GM19351 (cell line): ENCODE measurements at regions not wholly inside any gene's neighbourhood (a gene's known extent, or its start where the extent isn't known, plus 50 kb on each side); places are given as distances from the start of the nearest gene placed in this dataset.

Source experiments
- ATAC-seq: cut with Tn5 transposase; IDR thresholded peaks from one replicate; pipeline ENCODE4 v1.9.1; 2021; ENCODE audit warnings: mild to moderate bottlenecking, moderate library complexity; ENCODE audit not compliant: unreplicated experiment

DNA sequence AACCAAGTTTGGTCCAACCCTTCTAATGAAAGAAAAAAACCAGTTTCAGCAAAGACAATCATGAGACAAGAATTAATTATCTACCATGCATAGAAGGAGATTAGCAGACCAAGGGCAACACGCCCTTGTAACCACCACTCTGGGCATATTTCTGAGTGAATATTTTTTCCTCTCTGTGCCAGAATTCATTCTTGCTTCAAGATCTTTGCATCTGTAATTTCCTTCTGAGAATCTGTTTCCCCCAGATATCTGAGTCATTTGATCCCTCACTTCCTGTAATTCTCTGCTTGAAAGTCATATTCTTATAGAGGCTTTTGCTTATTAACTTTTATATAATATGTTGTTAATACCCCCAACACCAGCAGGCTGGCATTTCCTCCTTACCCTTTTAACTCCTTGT is 243.7 kb downstream of the SLC16A7 start:
- ATAC-seq = no peak

- no peak for ATAC-seq
Measured at GRCh38 chr12:59843260-59843843, 247.5 kb downstream of the SLC16A7 start.

GRCh38 chr12:59844750-59845149 is 248.9 kb downstream of the SLC16A7 start:
- no peak for ATAC-seq

DNA sequence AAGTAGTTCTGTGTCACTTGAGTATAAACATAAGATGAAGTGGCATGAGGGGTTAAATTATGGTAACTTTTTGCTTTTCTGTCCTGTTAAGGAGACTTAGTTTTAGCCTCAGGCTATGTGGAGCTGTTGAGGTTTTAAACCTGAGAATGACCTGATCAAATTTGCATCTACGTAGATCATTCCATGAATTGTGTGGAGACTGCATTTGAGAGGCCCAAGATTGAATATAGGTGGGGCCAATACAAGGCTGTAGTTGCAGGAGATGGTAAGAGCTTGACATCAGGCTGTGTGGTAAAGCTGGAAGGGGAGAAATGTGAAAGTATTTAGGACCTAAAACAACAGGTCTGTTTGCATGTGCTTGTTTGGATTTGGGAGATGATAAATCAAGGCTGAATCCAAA is 249.5 kb downstream of the SLC16A7 start:
- no peak for ATAC-seq

DNA sequence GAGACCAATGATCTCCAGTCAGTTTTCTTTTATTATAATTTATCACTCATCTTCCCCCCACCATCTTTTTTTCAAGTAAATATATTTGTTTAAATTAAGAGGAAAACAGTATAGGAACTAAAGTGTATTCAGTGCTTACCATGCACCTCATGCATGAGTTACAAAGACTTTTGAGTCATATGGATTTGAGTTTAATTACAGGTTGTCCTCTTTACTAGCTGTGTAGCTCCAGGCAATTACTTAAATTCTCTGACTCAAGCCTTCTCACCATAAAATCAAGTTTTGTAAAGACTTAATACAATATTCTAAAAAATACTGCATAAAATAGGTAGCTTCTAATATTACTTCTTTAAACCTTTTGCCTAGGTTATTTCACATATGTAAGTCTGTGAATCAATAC is 251.3 kb downstream of the SLC16A7 start:
- ATAC-seq = no peak

GRCh38 chr12:59850268-59850667 is 254.4 kb downstream of the SLC16A7 start:
- ATAC-seq = no peak

- no peak for ATAC-seq
Measured at GRCh38 chr12:59858508-59859170, 262.8 kb downstream of the SLC16A7 start.

DNA sequence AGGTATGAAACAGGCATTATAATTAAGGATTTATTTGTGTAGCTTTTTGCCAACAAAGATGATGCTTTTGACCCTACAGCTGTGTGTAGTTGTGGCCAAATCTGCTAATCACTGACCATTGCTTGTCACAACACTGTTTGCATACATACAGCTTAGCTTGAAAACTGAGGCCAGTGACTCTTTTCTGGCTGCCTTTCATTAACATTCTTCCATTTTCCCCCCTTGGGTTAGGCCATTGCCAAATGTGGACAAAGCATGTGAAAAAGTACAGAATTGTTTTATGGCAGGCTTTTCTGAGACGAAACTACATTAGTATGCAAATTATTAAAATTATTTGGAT is 263.3 kb downstream of the SLC16A7 start:
- no peak for ATAC-seq

DNA sequence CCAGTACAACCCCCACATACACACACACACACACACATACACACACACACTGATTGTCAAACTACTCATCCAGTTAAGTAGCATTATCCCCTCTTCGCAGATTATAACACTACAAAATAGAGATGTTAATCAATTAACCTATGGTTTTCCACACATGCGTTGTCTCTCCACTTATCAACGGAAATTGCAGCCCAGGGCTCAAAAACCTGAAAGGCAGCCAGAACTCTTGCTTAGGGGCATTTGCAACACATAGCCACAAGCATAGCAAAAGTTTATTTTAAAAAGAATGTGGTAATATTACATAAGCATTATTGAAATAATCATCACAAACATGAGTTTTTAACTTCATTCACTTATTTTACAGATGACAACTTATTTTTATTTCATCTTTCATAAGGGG is 265.8 kb downstream of the SLC16A7 start:
- ATAC-seq = no peak

DNA sequence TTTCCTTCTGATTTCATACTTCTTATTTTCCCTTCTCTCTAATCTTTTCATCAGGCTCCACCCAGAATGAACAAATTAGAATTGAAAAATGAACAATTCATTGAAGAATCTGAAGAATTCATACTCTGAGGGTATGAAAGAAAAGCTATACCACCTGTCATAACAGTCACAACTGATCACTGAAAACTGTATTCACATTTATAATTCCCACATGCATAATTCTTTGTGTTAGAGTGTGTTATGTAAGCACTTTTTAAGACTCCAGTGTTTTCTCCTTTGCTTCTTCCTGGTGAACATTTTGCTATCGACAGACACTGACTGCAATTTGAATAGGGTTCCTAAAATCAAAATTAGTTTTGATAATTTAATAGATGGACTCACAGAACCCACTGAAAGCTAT is 271.2 kb downstream of the SLC16A7 start:
- no peak for ATAC-seq

GRCh38 chr12:59867689-59868088 is 271.9 kb downstream of the SLC16A7 start:
- ATAC-seq = no peak

GRCh38 chr12:59871779-59872178 is 275.9 kb downstream of the SLC16A7 start:
- ATAC-seq = no peak

GRCh38 chr12:59873136-59873535 is 277.3 kb downstream of the SLC16A7 start:
- ATAC-seq = no peak

DNA sequence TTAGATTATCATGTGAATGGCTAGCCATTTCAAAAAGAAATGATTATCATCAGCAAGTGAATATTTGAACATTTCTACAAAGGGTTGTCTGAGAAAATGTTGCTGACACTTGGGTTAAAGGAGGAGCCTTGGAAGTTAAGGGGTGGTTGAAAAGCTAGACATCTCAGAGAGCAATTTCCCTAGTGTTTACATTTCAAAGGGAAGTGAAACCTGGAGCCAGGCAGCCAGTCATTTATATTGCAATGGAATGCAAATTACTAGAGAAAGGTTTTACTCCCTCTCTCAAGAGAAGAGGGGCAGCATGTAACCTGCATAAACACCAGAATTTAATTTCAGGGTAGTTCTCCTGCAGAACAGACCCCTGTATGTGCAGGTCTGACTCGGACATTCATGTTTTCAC is 279.0 kb downstream of the SLC16A7 start:
- ATAC-seq = no peak

DNA sequence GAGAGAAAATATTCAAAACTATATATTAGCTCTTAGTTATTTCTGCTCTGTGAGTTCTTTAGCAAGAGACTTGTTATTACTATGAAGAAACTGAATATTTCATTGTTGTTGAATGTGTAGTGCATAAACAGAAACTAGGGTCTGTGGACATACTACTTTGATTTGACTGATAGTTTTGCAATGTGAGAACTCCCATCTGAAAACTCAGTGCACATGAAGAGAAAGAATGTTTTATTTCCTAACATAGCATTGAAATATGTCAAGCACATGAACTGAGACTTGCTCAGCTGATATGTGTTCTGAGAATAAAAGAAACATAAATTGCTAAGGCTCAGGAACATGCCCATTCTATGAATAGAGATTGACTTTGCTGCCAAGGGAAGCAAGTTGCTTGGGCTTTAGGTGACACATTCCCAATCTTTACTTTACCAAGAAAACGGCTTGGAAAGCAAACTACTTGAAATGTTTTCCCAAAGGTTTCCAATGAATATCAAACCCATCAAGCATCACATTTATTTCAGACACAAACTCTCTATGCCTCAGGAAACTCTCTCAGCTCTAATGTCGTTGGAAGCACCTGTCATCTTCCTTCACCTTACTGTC is 290.4 kb downstream of the SLC16A7 start:
- ATAC-seq = no peak

DNA sequence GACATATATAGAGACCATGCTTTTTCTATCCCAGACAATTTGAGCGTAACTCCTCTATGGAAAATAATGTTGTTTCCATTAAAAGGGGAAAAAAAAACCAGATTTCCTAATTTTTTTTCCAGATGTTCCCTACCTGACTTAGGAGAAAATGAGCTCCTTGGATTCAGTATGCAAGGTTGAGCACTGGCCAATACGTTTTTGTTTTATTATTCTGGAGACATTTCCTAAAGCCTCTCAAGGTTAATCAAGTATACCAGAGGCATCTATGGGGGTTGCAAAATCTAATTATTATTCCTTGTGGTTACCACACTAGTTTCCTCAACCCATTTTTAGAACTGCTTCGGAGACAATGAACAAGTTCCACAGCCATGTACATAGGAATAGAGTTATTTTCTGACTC is 291.3 kb downstream of the SLC16A7 start:
- ATAC-seq = no peak

DNA sequence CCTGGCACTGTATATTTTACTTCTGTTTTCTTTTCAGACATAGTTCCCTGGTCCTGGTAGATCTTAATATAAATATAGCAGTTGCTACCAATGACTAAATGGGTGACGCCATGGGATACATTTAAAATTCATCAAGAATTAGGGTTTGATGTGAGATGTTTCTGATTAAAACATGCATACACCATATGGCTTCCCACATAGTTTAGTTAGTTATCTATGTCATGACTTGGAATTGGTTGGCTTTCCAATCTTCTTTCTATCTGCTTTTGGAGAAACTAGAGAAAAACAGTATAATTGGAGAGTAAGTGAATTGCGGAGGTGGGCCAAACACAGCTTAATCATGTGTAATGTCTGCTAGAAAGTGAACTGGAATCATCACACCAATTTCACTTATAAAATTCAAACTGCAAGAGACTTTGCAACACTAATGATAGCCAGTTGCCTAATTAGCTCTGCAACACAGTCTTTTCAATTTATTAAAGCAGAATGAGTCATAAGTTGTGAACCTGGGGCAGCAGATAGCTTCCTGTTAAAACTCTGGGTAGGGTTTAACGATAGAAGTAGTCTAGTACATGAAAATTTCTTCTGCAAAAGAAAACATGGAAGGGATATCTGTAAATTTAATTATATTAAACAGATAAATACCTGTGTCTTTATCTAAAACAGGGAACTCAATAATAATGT is 295.2 kb downstream of the SLC16A7 start:
- no peak for ATAC-seq

GRCh38 chr12:59895166-59895775 is 299.4 kb downstream of the SLC16A7 start:
- ATAC-seq = no peak

DNA sequence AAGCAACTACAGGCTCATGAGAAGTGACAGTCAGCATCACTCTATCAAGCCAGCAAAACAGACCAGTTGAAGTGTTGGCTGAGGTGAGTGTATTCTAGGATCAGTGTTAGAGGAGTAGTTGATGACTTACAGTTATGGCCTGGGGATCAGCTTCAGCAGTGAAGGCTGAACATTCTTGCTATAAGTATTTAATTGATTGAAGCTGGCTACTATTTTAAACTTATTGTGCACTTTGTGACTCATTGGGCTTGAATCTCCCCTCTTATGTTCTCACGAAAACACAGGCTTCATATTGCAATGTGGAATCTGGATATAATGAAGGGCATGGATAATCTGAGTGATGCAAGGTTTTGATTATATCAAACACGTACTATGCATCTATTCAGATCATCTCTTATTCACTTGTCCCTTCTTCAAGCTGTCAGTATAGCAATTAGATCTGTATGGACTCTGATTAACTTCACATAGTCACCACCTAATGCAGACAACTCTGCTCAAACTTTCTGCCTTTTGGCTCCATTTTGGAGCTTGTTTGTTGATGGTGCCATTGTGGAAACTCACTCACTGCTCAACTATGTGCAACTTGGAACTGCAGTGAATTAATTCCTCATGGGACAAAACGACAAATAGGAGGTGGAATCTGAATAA is 309.2 kb downstream of the SLC16A7 start:
- ATAC-seq = no peak

DNA sequence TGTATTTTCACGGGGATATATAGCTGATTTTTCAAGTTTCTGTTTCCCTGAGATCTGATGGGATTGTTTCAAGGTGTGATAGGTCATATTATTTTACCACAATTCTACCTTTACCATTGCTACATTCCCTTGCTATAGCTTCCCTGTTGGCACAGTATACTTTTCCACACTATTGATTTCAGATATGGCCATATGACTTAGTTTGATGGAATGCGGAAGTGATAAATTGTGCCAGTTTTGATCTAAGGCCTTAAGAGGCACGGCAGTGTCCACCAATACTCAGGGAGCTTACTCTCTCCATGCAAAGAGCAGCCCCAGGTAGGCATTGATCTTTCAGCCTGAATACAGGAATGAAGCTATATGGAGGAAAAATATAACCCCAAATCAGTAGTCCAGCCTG is 315.7 kb downstream of the SLC16A7 start:
- no peak for ATAC-seq

- ATAC-seq = no peak
Measured at GRCh38 chr12:59916988-59917387, 321.2 kb downstream of the SLC16A7 start.
